Activated T-helper 2 cell treated with anti-CD3 and anti-CD28 coated beads, Interferon-gamma antibody, Interleukin-2, Interleukin-4, amounts not matched to agents 10 μg/mL and 5 μg/mL and 100 μg/mL, durations not matched to agents 14 hours and 24 hours and 36 hours (primary cell): ENCODE measurements at regions not wholly inside any gene's neighbourhood (a gene's known extent, or its start where the extent isn't known, plus 50 kb on each side); places are given as distances from the start of the nearest gene placed in this dataset.

Experiments
- DNase-seq: peaks from one replicate; pipeline ENCODE4 v3.0.0; 2021; ENCODE audit warnings: low spot score
- H3K27ac Mint-ChIP-seq: one replicate; pipeline ENCODE4 v1.8.0; 2021; ENCODE audit warnings: mixed read lengths
- H3K27me3 Mint-ChIP-seq: one replicate; pipeline ENCODE4 v1.8.0; 2021; ENCODE audit warnings: low read depth, mixed read lengths
- H3K36me3 Mint-ChIP-seq: one replicate; pipeline ENCODE4 v1.8.0; 2021; ENCODE audit warnings: low read depth, mixed read lengths
- H3K4me1 Mint-ChIP-seq: one replicate; pipeline ENCODE4 v1.8.0; 2021; ENCODE audit warnings: low read depth, mixed read lengths
- H3K4me3 Mint-ChIP-seq: one replicate; pipeline ENCODE4 v1.8.0; 2021; ENCODE audit warnings: low read depth, mild to moderate bottlenecking, moderate library complexity, mixed read lengths
- H3K9me3 Mint-ChIP-seq: one replicate; pipeline ENCODE4 v1.8.0; 2021; ENCODE audit warnings: mixed read lengths
- intact Hi-C: fragments of 100-400 bp; cut with micrococcal nuclease; formaldehyde crosslinking; loops from one replicate; pipeline ENCODE4 v1.15.1; 2023

DNA sequence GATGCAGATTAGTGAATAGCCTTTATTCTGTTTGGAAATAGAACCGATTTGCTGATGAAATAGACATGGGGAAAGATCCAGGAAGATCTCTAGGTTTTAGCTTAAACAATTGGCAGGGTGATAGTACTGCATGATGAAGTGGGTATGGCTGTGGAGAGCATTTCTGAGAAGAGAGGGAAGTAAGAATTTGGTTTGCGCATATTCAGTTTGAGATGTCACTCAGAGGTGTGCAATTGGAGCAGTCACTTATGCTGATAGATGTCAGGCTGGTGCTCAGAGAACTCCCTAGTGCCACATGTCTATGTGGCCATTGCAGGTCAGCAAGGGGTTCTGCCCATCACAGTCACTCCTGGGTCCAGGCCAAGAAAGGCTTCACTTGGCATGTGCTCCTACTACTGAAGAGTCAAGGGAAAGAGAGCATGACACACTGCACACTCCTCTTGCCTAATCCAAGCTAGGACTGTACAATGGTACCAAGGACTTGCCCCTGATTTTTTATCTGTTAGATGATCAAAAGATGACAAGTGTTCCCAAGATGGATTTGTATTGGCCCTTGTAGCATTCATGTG lies 57.2 kb upstream of the ST8SIA2 start:
- Mint-ChIP-seq H3K4me1 (no peaks in the 10 kb centered on the region), H3K4me3 (no peak overlapping the region), H3K27ac (no peak overlapping the region), H3K9me3 (no peaks in the 10 kb centered on the region), H3K27me3 (peaks cover 3% of the 10 kb centered on the region), H3K36me3 (no peaks in the 10 kb centered on the region)
- intact Hi-C loops = no loop called here
- DNase-seq = no peak

DNA sequence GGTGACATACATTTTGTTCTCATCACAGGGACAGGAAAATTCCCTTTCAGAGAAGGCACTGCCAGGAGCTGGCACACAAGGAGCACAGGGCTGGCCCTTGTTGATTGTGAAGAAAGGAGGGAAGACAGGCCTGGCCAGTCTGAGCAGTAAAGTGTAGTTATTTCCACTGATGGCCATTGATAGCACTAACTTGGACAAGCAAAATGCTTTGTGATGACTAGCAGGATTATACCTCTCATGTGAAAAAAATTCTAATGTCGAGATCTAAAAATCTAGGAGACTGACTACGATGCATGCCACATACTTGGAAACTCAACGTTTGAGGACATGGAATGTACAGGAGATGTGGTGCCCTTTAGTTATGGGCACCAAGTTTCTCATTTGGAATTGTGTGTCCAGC lies 54.3 kb upstream of the ST8SIA2 start:
- Mint-ChIP-seq H3K4me1 (no peaks in the 10 kb centered on the region), H3K27ac (no peak overlapping the region), H3K4me3 (no peak overlapping the region), H3K27me3 (peaks cover 3% of the 10 kb centered on the region), H3K9me3 (no peaks in the 10 kb centered on the region), H3K36me3 (no peaks in the 10 kb centered on the region)
- intact Hi-C loops = no loop called here
- DNase-seq = no peak
